ENCODE measurements at regions not wholly inside any gene's neighbourhood (a gene's known extent, or its start where the extent isn't known, plus 50 kb on each side); places are given as distances from the start of the nearest gene placed in this dataset.

DNA sequence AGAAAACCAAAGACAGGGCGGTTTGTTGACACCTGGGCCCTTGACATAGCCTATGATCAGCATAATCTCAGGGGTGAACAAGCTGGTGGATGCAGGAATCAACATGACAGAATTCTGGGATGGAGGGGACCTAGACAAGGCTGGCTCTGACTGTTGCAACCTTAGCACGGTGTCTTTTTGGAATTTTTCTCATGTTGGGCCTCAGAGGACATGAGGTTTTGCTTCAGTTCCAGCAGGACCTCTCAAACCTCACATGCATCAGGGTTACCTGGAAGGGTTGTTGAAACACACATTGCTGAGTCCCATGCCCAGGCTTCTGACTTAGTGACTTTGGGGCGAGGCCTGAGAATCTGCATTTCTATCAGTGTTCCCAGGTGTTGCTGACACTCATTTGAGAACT lies 345.6 kb upstream of the B3GAT1 start:
- no peak for DNase-seq

DNA sequence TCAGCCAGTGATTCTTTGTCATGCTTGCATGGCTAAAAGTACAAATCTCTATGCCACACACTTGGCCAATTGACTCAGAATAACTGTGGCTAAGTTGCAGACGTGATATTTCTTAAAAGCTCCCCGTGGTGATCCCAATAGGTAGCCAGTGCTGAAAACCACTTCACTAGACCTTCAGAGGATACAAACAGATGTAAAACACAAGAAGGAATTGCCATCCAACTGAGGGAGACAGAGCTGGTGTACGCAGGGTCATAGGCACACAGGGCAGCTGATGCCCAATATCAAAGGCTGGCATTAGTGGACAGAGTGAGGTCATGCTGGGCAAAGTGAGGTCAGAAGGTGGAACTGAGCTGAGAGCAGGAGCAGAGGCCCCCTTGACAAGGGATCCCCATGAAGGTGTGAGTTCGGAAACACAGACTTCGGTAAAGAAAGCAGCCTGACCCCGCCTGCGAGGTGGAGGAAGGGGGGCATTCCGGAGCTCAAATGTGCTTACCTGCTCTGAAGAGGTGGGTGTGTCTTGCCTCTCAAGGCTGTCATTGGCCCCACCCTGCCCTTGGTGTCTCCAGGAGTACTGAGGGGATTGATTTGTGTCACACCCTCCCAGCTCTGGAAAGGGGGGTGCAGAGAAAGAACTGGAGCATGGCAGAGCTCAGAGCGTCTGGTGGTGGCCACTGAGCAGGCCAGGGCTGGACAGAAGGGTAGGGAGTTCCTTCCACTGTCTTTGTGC lies 344.9 kb upstream of the B3GAT1 start:
- DNase-seq: no peak

DNA sequence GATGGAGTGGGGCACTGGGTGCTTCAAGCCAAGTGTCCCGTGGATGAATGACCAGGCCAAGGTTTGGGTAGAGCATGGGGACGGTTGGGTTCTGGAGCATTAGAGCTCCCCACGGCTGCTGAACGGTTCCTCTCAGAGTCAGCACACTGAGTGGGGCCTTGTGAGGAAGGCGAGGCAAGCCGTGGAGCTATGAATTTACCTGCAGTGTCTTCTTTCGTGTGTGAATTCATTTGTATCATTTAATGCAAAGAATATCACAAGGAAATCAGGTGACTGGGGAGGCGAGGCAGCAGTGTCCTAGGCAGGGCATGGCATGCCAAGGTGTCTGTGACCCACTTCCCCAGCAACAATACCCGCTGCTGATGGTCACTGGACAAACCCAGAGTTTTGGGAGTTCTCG lies 343.5 kb upstream of the B3GAT1 start:
- no peak for DNase-seq

DNA sequence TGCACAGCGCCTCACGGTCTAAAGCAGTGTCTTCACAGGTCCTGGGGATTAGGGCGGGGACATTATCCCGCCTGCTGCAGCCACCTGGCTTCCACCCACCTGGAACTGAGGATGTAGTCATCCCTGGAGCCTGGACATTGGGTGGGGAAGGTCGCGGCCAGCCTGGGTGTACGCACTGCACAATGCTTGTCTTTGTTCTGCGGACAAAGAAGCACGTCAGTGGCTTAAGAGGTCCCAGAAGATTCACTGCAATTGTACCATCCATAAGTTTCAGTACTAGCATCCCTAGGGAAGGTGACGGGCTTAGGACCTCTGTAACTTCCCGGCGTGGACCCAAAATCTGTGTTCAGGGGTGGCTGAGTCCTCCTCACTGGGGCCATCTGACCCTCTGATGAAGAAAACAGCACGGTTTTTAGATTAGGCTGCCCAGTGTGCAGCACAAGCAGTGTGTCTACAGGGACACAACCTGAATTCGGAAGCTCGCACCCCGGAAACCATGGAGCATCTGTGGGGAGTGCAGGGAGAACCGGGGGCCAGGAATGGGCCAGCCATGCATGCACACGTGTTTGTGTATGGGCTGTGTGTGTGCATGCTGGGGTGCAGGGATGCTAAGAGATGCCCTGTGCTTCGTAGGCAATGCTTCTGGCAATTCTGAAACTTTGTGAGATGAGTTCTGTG lies 342.6 kb upstream of the B3GAT1 start:
- no peak for DNase-seq

DNA sequence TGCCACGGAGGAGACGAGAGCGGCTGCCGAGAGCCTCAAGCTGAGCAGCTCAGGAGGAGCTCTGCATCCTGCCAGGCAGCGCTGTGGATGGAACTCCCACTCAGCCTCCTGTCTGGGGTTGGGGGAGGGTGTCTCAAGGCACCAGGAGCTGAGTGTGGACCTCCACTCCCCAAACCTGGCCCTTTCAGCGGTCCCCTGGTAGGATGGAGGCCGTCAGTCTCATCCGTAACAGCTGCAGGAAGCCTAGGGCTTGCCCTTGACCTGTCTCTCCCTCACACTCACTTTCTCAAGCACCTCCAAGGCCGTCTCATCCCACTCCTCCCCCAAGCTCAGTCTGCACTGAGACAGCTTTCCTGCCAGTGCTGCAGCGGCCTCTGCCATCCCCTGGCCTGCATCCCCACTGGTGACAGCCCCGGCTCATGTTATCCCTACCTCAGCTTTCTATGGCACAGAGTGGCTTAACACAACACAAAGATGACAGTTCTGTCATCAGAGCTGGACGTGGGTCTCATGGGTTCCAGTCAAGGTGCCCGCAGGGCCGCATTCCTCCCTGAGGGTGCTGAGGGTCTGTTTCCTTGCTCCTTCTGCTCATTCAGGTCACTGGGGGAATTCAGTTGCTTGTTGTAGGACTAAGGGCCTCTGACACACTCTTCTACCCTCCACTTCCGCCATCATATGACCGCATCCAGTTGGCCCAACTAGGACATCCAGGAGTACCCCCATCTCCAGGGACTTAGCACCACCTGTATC lies 341.9 kb upstream of the B3GAT1 start:
- DNase-seq: no peak

DNA sequence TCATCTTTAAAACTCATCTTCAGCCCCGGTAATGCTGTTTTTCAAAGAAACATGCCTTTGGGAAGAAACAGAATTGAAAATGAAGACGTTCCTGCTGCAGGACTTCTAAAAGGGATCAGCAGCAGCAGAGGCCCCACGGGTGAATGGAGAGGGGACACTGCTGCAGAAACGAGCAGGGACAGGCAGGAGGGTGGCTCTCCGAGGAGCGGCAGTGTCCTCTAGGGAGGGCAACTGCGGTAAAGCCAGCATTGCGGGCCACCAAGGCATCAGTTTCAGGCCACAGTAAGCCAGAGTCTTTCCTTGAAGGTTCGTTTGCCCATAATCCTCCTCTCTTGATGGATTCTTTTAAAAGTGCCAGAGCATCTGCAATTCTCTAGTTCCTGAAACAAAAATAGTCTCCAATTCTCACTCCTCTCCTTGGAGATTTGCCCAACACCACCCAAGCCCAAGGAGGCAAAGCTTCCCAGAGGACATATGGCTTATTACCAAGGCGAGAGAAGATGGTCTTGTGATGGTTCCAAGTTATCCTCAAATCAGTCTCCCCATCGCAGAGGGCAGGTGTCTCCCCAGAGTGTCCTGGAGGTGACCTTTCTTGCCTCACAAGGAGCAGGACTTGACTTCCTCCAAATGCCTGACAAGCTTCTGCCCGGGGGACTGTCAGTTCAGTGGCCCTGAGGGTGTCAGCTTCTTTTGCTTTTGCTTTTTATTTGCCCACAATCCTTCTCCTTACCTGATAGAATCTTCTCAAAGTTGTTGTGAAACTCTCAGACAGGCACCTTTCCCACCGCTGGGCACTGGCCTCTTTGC lies 341.1 kb upstream of the B3GAT1 start:
- no peak for DNase-seq

DNA sequence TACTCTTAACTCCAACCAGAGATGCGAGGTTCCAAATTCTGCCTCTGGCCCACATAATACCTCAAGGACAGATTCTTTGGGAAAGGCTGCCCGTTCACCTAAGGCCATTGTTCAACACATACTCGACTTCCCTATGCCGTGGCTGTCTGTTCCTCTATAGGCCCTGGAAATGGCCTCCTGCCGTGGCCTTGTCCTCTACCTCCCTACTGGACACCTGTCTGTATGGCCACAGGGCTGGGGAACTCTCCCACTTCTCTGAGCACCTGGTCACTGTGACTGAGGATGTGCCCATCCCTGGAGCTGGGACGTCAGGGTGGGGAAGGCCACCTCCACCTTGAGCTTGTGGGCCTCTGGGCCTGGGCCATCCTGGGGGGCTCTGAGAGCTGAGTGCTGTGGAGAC lies 340.5 kb upstream of the B3GAT1 start:
- DNase-seq: no peak

DNA sequence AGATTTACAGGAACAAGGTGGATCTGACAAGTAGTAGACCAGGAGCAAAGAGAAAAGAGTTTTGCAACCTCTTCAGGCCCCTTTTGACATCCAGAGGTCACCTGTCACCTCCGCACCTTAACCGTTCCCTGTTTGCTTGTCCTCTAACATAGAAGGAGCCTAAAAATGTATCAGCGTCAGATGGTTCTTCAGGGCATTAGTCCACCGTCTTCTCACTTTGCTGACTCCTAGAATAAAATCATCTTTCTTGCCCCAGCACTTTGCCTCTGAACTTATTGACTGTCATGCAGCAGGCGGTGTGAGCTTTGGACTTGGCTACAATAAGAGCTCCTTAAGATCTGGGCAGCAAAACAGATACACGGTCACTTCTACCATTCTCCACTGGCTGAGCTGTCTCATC lies 339.7 kb upstream of the B3GAT1 start:
- no peak for DNase-seq

DNA sequence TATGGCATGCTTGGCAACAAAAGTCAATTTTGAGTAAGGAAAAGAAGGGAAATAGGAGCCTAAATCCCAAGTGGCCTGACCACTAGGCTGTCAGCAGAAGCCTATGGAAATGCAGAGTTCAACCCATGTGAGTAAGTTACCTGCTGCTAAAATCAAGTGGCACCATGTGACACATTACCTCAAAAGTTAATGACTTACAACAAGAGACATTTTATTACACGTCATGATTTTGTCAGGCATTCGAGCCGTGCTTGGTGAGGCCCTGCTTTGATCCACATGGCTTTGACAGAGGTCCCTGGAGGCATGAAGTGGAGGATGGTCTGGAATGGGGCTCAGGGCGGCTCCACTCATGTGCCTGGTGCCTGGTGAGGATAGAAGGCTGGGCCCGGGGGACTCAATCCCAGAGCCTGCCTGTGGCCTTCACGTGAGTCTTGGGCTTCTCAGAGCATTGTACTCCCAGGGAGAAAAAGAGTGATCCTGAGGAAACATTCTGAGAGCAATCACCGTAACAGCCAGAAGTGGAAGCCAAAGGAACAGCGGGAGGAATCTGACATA lies 339.1 kb upstream of the B3GAT1 start:
- no peak for DNase-seq

DNA sequence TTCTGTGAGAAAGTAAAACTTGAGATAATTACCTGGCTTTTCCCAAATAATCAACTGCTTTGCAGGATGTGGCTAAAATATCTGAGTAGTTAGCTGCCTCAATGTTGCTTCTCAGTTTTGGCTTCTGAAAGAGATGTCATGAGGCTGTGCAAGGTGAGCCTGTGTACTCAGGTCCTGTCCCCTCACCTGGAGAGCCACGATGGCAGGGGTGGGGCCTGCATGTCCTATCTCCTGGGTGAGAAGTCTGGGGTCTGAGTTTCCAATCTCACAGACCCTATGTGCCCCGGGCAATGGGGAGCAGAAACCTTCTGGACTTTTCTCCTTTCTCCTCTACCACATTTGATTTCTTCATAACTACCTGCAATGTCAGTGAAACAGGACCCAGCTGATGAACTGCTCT lies 338.6 kb upstream of the B3GAT1 start:
- DNase-seq: no peak

DNA sequence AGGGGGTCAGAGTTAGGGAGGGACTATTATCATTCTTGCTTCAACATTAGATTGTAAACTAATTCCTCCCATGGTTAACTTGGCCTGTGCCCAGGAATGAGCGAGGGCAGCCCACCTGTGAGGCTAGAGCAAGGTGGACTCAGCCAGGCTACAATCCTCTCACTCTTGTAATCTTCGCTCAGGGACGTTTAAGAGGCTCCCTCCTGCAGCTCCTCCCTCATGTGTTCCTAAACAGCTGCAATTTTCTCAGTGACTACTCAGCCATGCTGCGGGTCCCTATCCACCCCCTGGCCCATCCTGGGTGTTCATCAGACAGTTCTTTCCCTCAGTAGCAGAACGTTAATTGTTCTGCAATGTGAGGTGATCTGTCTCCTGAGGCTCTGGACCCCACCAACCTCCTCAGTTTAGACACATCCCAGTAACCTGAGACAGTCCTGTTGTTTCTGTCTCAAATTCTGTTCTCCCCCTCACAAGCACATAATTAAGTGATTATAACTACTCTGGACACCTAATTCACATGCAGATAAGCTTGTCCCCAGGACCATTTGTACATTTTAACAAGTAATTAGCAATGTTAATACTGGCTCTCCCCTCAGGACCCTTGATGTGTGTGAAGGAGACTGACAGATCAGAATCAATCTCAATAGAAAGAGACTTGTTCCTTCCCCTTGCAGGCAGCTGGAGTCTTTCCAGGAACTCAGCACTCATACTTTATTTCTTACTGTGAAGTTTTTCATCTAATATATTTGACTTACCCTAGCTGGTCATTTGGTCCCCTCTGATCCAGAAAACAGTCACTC lies 337.2 kb upstream of the B3GAT1 start:
- DNase-seq: no peak

DNA sequence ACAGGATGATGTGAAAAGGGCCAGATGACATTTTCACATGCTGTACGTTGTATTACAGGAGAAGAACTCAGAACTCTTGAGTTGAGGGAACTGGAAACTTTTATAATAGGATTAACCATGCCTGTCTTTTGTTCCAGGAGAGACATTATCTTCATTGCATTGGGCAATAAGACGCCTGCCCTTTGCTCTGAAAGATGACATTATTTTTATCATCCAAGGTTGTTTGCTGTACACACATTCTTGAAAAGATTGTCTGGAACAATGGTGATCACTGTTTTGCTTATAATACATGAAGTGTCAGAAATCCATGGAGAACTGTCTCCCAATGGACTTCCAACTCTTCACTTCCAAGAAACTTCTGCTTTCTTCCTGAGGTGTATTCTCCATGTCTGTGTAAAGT lies 334.6 kb upstream of the B3GAT1 start:
- DNase-seq: no peak

DNA sequence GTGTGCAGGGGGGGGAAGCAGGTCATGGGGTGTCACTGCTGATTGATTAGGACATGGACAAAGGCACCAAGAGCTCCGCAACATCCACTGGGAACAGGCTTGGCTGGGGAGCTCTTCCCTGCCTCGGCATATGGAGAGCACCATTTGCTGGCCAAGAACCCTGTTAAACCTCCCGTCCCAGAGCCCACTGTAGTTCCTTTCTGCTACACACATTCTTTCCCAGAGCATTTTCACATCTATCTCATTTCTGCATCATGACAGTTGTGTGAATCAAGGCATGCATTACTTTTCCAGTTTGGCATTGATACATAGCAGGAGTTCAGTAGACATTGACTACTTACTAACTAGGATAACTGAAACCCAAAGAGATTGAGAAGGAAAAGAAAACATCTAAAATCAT lies 333.4 kb upstream of the B3GAT1 start:
- DNase-seq: no peak

DNA sequence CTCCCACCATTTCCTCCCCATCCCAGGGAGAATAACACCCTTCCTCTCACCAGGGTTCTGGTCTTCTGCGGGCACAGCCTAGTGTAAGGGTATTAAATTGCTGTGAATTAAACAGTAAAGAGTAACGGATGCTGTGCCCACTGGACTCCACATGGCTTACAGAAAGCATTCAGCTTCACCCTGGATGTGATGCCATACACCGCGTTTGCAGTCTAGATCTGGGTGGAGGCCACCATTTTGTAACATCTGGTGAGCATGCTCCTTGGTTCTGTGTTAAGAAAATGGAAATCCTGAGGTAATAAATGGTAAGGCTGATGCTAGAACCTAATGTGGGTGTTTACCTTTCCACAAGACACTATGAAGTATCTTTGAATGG lies 331.8 kb upstream of the B3GAT1 start:
- no peak for DNase-seq

DNA sequence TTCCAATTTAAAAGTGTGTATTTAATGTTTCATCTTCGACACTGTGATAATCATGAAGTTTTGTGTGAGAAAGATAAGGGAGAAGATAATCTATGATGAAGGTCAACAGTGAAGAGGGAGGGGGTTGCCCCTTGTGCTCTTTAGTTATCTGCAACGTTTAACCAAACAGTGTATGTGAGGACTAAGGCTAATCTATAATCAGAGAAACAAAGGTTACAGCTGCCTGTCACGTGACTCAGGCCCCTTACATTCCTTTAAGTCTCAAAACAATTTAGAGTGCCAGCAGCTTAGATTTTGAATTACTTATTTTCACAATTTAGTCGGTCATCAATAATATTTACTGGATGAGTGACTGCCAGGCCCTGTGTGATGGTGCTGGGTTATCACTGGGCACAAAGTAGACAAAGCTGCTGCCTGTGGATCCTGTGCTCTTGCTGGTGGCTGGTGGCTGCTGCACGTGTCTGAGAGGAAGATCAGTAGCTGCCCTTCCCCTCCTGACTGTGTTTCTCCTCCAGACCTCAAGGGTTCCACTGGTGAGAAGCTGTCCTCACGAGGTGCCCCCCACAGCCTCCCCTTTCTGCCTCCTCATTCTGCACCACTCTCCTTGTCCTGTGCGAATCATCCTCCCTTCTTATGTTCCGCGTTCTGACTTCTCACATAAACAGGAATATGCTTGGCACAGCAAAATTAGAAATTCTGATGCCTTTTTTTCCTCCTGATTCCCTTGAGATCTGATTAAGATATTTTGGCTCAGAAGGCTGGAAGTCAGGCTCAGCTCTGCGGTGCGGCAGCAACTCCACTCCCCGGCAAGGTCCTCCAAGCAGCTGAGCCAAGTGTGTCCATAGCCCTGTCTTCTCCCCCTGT lies 331.1 kb upstream of the B3GAT1 start:
- no peak for DNase-seq

DNA sequence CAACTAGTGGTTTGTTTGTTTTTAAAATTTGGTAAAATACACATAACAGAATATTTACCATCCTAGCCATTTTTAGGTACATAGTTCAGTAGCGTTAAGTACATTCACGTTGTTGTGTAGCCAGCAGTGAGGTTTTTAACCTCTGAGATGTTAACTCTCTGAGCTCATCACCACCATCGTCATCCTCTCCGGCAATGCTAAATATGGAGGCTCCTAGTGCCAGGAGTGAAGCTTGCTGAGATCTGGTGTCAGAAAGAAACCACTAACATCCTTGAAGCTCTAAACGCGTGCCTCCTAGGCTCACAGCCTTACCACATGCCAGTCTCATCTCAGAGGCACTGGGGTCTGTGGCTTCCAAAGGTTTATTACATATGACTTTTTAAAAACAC lies 330.2 kb upstream of the B3GAT1 start:
- DNase-seq: no peak

DNA sequence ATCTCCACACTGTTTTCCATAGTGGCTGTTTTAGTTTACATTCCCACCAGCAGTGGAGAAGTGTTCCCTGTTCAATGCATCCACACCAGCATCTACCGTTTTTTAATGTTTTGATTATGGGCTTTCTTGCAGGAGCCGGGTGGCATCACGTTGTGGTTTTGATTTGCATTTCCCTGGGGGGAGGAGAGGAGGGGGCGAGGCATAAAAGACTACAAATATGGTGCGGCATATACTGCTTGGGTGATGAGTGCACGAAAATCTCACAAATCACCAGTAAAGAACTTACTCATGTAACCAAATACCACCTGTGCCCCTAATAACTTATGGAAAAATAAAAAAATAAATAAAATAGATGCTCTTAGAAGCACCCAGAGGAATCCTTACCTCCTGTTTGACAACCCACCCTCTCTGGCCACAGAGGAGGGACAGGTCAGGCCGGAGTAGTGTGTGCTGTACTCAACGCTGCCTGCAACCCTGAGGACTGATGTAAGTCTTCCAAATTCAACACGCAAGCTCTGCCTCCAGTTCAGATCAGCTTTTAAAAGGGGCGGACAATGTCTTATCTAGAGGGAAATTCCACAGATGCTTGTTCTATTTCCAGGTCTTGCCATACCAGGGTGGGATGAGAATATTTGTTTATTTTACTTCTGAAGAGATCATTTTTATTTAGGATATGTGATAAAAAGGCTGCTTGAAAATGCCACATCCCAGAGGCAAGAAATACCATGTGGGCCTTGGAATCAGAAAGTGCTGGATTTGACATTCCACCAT lies 329.6 kb upstream of the B3GAT1 start:
- DNase-seq: no peak

DNA sequence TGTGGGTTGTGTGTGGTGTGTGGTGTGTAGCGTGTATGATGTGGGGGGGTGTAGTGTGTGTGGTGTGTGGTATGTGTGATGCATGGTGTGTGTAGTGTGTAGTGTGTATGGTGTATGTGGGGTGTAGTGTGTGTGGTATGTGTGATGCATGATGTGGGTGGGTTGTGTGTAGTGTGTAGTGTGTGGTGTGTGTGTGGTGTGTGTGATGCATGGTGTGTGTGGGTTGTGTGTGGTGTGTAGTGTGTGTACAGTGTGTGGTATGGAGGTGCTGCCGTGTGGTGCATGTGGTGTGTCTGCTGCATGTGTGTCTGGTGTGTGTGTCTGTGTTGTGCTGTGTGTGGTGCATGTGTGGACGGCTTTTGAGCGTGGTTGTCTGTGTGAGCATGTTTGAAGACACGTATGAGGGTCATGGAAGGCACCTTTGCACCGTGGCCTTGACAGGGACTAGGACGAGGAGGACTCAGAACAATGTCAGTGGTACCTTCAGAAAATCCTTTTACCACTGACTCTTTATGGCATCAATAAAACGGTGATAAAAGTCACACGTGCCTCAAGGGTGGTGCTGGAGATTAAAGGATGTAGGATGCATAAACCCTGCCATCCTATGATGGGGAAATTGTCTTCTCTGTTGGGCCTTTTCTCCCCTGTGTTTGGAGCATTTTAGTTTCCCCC lies 328.7 kb upstream of the B3GAT1 start:
- no peak for DNase-seq

DNA sequence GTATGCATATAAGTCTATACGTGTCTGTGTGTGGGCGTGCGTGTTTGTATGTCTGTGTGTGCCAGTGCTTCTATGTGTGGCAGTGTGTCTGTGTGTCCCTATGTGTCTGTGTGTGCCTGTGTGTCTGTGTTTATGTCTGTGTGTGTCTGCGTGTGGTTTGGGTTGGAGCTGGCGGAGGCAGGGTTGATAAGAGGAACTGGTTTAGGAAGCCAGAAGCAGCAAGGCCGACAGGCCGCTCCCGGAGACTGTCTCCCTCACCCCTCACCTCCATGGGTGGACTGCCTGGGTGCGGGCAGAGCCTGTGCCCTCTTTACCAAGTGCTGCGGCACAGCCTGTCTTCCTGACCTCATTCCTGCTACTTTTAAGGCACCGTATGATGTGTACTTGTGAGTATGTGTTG lies 327.1 kb upstream of the B3GAT1 start:
- no peak for DNase-seq

DNA sequence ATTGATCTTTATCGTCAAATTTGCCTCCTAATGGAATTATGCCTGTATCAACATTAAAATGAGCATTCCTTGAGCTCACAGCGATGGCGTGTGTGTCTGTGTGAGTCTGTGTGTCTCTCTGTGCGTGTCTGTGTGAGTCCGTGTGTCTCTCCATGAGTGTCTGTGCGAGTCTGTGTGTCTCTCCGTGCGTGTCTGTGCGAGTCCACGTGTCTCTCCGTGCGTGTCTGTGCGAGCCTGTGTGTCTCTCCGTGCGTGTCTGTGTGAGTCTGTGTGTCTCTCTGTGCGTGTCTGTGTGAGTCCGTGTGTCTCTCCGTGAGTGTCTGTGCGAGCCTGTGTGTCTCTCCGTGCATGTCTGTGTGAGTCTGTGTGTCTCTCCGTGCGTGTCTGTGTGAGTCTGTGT lies 326.5 kb upstream of the B3GAT1 start:
- DNase-seq: no peak

All from NCI-H2171 (cell line).